ENCODE measurements at regions not wholly inside any gene's neighbourhood (a gene's known extent, or its start where the extent isn't known, plus 50 kb on each side); places are given as distances from the start of the nearest gene placed in this dataset.

- intact Hi-C loops (cut with DNase I) = no loop called here
- Histone ChIP-seq H3K36me3 (no peaks in the 10 kb centered on the region), H3K27ac (peak overlapping the region in 1 of 2 donors; percentile 56), H3K9me3 (no peaks in the 10 kb centered on the region), H3K4me1 (replicated peaks) (no peaks in the 10 kb centered on the region), H3K27me3 (replicated peaks; ENCODE audit: insufficient read depth) (no peaks in the 10 kb centered on the region), H3K4me3 (peak overlapping the region; percentile 13 to 25)
- TF ChIP-seq POLR2AphosphoS5 (IDR thresholded peaks at IDR 0.05) (no peak), POLR2A (IDR thresholded peaks at IDR 0.05) (no peak), CTCF (IDR thresholded peaks at IDR 0.05) (no peak)
- DNase-seq (ENCODE audit: low spot score) = no peak
These were observed 421.3 kb downstream of the ZFHX3 start for GRCh38 chr16:72626623-72627022.

GRCh38 chr16:72621651-72622050, 426.3 kb downstream of the ZFHX3 start:
- H3K36me3 ChIP-seq = no peaks in the 10 kb centered on the region
- no peaks in the 10 kb centered on the region for H3K9me3 ChIP-seq
- DNase-seq (ENCODE audit: low spot score) = no peak
- no peaks in the 10 kb centered on the region for H3K27me3 ChIP-seq (replicated peaks; ENCODE audit: insufficient read depth)
- no peak overlapping the region for H3K4me3 ChIP-seq
- intact Hi-C loops (cut with DNase I) = no loop called here
- H3K4me1 ChIP-seq (replicated peaks) = no peaks in the 10 kb centered on the region
- WGBS = 83% methylated on average over 3 of the region's 3 CpGs
- H3K27ac ChIP-seq = no peak overlapping the region
- TF ChIP-seq POLR2A (IDR thresholded peaks at IDR 0.05) = no peak
- TF ChIP-seq CTCF (IDR thresholded peaks at IDR 0.05) = no peak
- no peak for TF ChIP-seq POLR2AphosphoS5 (IDR thresholded peaks at IDR 0.05)

- no peaks in the 10 kb centered on the region for H3K9me3 ChIP-seq
- H3K4me3 ChIP-seq = no peak overlapping the region
- WGBS = 74% methylated on average over 2 of the region's 2 CpGs
- no peaks in the 10 kb centered on the region for H3K36me3 ChIP-seq
- H3K27me3 ChIP-seq (replicated peaks; ENCODE audit: insufficient read depth) = no peaks in the 10 kb centered on the region
- TF ChIP-seq CTCF (IDR thresholded peaks at IDR 0.05) (no peak), POLR2AphosphoS5 (IDR thresholded peaks at IDR 0.05) (no peak), POLR2A (IDR thresholded peaks at IDR 0.05) (no peak)
- H3K27ac ChIP-seq = no peak overlapping the region
- H3K4me1 ChIP-seq (replicated peaks) = no peaks in the 10 kb centered on the region
- DNase-seq (ENCODE audit: low spot score) = no peak
- intact Hi-C loops (cut with DNase I) = no loop called here
These were observed 427.1 kb downstream of the ZFHX3 start for GRCh38 chr16:72620853-72621252.

- no peak for DNase-seq (ENCODE audit: low spot score)
- TF ChIP-seq POLR2AphosphoS5 (IDR thresholded peaks at IDR 0.05) (no peak), POLR2A (IDR thresholded peaks at IDR 0.05) (no peak), CTCF (IDR thresholded peaks at IDR 0.05) (no peak)
- no peaks in the 10 kb centered on the region for H3K9me3 ChIP-seq
These were observed 427.6 kb downstream of the ZFHX3 start for GRCh38 chr16:72620348-72620747.

GRCh38 chr16:72615856-72616255, 432.1 kb downstream of the ZFHX3 start:
- no peaks in the 10 kb centered on the region for H3K9me3 ChIP-seq
- no peak overlapping the region for H3K4me3 ChIP-seq
- intact Hi-C loops (cut with DNase I) = no loop called here
- no peak overlapping the region for H3K27ac ChIP-seq
- no peak for DNase-seq (ENCODE audit: low spot score)
- TF ChIP-seq POLR2AphosphoS5 (IDR thresholded peaks at IDR 0.05) (no peak), CTCF (IDR thresholded peaks at IDR 0.05) (no peak)
- 85% methylated on average over 4 of the region's 4 CpGs for WGBS
- H3K36me3 ChIP-seq = no peaks in the 10 kb centered on the region
- H3K27me3 ChIP-seq (replicated peaks; ENCODE audit: insufficient read depth) = no peaks in the 10 kb centered on the region
- H3K4me1 ChIP-seq (replicated peaks) = no peaks in the 10 kb centered on the region

More at GRCh38 chr16:72620348-72620747, 427.6 kb downstream of the ZFHX3 start:
- Histone ChIP-seq H3K27ac (no peak overlapping the region), H3K27me3 (replicated peaks; ENCODE audit: insufficient read depth) (no peaks in the 10 kb centered on the region), H3K4me1 (replicated peaks) (no peaks in the 10 kb centered on the region), H3K36me3 (no peaks in the 10 kb centered on the region), H3K4me3 (no peak overlapping the region)
- WGBS = 90% methylated on average over 4 of the region's 4 CpGs
- intact Hi-C loops (cut with DNase I) = no loop called here
